ENCODE measurements at regions not wholly inside any gene's neighbourhood (a gene's known extent, or its start where the extent isn't known, plus 50 kb on each side); places are given as distances from the start of the nearest gene placed in this dataset.
"Not testable (repeated sequence)": the region's sequence is repeated elsewhere in the genome, so short reads cannot be mapped to it uniquely, and the experiment has no call there.

DNA sequence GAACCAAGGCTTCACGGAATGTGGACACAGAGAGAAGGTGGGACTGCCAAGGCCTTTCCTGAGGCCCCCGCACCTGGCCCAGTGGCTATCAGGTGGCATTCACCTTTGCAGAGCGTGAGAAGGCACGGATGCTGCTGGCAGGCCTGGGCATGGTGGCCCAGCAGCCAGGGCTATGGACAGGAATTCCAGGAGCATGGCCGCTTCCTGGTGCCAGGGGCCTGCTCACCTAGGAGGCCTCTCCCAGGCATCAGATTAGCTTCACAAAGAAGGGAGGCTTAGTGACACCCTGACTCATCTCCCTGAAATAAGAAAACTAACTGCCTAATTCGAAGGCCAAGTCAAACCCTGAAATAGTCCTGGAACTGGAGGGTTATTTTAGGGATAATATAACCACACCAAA is 155.8 kb downstream of the TEX29 start:
- no peak for DNase-seq

DNA sequence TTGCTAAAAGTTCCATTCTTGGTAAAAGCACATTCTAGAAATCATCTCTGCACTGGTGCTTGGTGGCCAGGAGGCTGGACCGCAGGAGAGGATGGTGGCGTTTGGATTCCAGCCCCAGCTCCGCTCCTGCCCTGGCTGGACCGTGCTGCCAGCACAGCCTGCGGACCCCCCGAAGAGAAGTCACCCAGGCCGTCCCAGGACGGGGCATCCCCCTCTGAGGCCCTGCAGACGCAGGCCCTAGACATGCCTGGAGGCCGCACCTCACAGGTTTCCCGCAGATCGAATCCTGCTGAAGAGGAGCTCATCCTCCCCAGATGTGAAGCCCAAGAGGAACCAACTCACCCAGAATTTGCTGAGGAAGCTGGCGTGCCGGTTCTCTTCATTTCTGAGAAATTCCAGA is 159.0 kb downstream of the TEX29 start:
- no peak for DNase-seq

DNA sequence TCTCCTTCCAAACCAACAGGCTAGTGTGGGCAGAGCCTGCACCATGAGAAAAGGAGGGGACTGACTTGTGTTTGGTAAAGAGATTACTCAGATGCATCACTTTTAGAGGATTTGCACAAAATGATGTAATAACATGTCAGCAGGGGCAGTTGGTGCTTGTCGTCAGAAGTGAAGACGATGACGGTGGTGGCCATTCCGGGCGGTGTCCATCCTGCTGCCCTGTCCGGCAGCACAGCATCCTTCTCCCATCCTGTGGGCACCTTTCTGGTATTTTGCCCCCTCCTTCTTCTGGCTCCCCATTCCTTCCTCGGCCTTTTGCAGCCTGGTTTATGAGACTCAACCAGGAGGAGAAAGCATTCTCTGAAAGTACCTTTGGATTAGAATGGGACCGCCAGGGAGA is 160.1 kb downstream of the TEX29 start:
- no peak for DNase-seq

DNA sequence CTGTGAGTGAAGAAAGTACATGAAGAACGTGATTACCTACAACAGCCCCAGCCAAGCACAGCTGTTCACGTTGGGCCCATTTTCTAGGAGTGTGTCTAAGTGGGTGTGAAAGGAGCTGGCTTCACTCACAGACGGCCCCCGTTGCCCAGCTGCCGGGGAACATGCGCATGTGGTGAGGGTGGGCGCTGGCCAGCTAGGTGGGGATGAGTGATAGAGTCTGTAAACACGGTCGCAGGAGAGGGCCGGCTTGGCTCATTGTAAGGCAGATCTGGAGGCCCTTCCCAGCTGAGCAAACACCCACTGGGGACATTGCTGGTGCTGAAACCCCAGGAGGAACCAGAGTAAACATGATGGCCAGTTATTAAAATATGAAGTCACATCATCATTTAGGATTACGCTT is 160.5 kb downstream of the TEX29 start:
- DNase-seq = no peak

DNA sequence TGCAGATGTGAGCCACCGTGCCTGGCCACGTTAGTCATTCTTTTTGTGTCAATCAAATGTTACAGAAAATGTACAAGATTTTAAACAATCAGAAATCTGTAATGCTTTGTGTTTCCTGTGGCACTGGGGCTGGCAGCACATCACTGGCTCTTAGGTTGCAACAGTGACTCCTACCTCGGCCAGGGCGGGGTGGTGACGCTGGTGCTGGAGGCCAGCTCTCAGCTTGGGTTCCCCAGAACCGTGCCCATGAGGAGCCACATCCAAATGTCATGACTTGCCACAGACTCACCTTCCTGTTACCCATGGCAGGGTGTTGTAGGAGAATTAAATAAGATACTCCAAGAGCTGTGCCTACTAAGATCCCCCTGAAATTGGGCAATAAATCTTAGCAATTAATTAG is 161.7 kb downstream of the TEX29 start:
- no peak for DNase-seq

DNA sequence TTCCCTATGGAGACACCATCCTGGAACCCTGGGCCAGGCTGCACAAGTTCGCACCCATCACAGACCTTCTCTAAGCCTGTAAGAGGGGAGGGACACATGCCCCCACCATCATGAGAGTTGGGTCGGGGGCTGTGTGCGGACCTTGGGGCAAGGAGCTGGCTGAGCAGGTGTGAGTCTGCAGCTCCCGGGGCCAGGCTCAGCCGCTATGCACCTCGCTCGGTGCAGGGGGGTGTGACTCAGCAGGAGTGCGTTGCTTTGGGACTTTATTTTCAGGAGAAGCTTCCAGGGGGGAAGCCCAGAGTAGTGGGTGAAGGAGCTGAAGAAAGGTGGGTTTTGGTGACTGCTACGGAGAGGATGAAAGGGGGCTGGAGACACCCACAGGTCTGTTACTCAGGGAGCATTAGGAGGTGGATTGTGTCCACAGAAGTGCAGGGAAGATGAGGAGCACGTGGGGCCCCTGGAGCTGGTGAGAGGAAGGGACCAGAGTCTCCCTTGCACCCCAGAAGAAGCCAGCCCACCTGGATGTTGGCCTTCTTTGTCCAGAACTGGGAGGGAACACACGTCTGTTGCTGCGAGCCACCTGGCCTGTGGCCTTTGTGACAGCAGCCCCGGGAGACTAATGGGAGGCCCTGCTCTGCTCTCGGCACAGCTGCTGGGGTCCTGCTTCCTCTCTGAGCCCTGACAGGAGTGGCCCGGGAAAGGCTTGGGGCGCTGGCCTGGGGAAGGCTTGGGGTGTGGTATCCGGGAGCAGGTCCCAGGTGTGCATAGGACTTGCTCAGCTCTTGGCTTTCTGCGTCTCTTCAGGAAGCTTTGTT is 162.6 kb downstream of the TEX29 start:
- DNase-seq = no peak

DNA sequence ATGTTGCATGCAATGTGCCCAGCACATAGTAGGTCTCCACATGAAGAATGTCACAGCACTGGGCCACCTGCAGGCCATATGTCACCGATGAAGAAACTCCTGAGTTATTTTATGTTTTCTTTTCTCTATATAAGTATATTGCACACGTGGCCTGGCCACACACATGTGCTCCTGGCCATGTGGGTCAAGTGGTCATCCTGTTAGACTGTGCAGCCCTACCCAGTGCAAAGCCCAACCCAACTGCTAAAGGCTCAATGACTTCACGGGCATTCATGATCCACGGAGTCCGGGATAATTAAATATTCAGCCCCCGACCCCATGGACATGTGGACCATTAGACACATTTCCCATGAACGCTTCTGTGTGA is 163.2 kb downstream of the TEX29 start:
- no peak for DNase-seq

DNA sequence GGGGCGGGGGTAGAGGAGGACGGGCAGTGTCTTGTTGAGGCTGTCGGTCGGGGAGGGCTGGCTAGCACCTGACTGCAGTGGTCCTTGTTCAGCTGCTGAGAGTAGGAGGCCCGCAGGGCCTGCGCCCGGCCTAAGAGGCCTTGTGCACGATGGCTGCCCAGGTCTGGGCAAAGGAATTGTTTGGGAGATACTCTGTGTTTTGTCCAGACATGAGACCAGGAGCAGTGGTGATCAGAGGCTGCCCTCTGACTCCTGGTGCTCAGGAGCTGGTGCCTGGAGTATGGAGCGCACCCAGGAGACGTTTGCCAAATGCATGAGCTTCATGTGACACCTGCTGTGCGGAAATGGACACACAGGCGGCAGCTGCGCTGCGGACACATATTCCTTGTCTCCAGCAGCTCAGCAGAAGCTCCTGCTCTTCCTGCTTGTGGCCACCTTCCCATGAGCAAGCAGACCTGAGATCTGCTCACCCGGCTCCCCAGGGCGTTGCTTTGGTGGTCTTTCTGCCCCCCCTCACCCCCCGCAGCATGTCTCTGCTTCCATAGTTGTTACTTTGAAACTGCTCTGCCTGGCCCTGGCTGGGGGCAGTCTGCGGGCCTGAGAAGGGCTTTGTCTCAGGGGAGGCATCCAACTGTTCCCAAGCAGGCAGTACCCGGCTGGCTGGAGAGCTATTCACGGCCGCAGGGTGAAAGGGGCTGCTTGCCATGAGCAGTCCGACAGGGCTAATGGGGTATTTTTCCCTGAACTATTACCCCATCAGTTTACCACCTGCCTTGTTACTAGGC is 163.9 kb downstream of the TEX29 start:
- no peak for DNase-seq

DNA sequence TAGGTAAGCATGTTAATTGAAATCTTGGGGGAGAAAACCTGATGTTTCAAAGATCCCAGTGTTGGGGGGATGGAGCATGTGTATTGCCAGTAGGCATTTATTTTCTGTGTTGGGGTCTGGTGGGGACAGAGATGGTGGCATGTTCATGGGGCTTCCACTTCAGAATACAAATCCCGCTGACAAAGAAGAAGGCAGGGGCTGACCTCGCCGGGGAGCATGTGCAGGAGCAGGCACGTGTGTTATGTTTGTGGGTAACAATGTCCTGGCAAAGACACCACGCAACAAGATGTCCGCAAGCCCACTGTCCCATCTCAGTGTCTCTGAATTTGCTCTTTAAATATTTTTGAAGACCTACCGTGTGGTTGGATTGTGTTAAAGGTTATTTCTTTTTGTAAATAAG is 164.5 kb downstream of the TEX29 start:
- DNase-seq = no peak

DNA sequence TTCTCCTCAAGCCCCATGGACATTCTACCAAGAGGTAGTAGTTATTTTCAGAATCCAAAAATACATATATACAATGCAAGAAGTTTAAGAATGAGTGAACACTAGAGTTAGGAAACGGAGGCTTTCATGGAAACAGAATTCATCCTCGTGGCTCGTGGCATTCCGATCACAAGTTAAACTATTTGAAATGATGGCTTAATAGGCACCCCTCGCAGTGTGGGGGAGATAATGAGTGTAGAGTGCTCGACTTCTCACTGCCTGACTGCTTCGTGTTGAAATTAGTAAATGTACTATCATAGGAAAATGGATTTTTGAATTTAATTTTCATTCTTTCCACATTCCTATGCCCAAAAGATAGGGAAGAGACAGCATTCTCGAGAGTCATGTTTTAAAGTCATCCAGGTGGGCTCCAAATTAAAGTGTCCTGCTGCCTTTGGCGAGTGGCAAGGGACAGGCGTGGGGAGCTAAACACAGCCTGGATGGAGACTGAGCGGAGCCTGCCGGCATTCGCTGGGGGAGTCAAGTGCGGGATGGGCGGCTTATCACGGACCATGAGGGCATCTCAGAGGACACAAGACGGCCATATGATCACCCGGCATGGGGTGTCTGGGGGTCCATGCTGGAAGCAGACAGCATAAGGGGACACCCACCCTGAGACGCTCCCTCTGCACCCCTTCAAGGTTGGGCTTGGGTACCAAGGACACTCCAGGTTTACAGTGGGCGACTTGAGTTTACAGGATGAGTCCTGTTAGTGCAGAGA is 165.2 kb downstream of the TEX29 start:
- no peak for DNase-seq

DNA sequence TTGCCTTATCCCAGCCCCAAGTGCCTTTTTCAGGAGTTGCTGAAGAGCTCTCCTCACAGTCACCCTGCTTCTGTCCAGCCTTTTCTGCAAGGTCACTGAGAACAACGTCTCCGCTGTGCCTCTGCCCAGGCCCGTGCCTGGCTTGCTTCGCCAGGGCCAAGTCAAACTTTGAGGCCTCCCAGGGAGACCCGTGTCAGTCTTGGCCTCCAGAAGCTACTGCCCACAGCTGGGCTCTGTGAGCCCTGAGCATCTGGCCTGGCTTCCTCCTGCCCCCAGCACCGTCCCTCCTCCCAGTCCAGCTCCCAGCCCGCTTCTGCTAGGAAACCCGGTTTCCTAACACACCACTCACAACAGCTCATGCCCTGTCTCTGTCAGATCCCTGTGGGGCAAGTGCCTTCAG is 165.9 kb downstream of the TEX29 start:
- no peak for DNase-seq

DNA sequence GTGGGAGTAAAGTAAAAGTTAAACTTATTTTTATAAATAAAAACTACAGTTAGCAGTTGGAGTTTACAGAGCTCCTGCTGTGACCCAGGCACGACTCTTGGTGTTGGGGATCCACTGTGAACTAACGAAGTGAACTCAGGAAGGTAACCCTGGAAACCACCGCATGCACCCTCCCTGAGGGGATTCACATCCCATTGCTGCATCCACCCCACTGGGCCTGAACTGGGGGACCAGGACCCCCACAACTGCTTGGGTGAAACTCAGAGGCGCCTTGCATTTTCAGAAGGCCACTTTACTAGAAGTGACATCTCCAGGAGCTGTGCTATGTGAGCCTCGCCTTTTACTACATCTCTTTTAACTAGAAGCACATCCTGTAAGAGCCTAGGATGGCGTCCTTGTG is 166.4 kb downstream of the TEX29 start:
- no peak for DNase-seq

DNA sequence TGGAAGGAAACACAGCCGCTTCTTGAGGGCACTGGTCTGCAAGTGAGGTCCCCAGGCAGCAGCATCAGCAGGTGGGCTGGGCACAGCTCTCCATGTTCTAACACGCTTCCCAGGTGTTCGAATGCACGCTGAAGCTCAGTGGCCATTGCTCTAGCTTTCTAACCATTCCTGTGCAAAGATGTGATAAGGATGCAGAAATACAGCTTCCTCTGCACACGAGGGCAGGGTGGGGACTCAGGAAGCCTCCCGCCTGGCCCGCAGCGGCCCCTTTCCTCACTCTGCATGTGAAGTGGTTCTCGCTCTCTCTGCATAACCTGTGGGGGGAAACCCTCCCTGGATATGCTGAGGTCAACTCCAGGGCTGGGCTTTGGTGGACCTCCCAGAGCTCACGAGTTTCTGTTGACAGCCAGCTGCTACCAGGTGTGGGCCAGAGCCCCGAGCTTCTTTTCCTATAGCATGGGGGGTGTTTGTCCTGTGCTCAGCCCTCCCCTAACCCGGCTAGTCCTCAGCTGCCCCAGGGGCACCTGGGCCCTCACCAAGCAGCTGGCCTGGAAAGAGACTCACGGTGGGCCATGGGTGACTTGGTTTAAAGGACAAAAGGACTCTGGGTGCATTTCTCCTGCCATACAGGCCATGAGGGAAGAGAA is 168.2 kb downstream of the TEX29 start:
- DNase-seq = no peak

DNA sequence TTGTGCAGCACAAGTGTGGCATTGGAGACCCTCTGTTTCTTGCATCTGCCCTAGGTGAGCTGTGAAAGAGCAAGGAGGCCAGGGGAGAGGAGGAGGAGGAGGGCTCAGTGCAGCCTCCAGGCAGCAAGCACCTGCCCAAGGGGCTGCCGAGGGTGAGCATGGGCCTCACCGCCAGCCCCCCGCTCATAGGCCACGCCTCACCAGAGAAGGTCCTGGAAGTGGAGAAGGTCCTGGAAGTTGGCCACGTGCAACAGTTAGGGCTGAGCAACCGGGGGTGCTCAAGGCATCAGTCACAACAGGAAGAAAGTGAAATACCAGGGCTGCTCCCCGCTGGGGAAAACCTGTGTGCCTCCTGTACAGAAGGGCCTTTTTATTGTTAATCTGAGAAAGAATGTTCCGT is 168.9 kb downstream of the TEX29 start:
- no peak for DNase-seq

DNA sequence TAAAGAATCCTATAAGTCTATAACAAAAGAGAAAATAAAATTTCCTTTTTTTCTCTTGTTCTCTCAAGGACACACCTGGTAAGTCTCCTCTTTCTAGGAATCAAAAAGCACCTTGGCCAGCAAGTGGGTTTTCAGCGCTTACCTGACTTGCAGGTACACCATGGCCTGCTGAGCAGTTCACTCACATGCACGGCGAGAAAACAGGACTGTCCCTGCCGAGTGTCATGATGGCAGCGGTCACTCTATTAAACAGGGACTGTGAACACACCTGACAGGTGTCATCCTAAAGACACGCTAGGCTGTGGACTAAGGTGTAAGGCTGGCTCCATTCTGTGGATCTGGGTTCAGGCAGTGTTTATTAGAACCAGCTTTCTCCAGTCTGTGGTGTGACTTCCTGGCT is 170.2 kb downstream of the TEX29 start:
- no peak for DNase-seq

DNA sequence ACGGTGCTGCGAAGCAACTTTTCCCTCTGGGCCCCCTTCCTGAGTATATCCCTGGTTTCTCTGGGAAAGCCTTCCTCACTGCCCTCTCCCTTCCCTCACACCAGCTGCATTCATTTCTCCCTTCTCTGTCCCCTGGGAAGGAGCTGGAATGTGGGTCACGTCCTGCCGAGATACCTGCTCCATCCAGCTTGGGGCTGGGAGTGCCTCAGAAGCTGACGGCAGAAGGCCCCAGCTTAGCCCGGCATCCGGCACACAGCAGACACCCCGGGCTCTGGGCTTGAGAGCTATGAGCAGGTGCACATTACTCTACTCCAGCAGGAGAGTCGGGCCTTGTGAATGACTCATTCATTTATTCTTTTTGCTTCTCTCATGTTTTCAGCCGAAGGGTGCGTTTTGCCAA is 170.6 kb downstream of the TEX29 start:
- no peak for DNase-seq

DNA sequence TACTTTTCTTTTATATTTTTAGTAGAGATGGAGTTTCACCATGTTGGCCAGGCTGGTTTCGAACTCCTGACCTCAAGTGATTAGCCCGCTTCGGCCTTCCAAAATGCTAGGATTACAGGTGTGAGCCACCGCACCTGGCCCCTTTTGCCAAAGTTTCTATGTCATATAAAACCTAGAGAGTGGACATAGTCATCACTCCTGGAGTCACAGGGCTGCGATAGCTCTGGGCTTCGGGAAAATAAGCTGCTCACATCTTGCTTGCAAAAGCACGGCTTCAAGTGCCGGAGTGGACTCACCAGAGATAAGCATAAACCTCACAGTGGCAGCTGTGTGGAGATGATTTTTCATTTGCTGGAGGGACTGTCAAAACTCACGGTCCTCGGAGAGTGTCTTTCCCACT is 171.2 kb downstream of the TEX29 start:
- DNase-seq = no peak

DNA sequence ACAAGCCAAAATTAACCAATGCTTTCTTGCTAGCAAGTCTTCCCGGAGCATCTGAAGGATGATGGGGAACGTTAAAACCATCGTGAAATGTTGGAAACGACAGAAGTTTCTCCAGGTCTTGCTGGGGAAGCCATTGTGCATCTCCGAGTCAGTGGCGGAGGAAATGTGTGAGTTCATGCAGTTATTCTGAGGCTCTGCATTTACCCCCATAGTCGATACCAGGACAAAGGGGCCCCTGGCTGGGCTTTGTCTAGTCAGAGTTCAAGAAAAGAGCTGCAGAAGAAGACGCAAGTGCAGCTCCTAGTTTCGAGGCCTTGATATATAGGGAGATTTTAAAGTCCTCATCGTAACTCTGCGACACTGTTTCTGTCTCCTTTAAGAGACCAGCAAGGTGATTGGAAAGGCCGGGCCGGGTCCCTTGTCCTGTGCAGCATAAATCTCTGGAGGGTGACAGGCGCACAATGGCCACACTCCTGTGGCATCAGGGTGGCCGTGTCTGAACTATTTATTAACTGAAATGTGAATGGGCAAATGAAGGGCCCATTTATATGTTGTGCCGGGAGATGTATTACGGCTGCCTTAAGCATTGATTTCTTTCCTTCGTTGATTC is 172.0 kb downstream of the TEX29 start:
- DNase-seq = no peak

DNA sequence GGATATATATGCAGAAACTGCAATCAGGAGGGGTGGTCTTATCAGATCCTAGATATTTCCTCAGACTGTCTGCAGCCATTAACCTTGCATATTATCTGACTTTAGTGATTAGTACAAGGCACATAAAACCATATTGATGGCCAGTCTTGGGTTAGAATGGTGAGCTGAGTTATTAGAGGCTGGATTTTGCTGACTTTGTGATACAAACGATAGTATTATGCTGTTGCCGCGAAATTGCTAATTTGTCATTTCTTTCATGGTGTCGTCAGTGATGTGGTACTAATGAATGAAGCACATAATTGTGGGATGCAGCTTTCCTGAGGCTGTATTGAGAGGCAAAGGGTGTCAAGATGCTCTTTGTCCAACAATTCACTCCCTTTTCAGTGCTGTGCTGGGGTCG is 172.5 kb downstream of the TEX29 start:
- no peak for DNase-seq

DNA sequence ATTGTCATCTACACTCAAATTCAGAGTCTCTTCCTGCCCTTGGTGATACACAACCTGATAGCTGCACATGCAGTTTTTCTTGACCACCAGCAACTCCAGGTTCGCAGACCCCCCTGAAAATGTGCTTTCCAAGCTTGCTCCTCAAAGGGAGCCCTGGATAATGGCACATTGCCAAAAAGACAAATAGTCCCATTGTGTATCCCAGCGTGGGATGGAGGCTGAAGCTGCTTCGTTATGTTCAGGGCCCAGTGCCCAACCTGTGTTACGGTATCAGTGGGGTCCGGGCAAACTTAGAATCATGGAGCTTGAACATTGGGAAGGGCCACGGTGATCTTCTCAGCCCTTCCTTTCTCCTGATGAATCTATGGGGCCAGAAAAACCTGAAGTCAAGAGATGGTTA is 173.0 kb downstream of the TEX29 start:
- no peak for DNase-seq

DNA sequence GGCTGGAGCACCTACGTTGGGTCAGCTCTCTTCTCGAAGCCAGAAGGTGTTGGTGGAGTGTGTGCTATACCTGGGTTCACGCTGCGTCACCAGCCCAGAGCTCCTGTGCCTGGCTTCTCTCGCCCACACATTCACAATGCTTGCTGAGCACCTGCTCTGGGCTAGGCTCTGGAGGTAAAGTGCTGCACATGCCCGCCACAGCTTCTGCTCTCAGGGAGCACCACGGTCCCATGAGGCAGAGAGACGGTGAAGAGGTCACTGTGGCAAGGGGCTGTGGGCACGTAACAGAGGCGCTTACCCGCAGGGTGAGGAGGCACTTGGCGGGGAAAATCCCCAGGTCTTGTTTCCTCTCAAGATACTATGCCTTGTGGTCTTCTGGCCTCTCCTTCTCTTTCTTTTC is 174.2 kb downstream of the TEX29 start:
- DNase-seq = no peak

DNA sequence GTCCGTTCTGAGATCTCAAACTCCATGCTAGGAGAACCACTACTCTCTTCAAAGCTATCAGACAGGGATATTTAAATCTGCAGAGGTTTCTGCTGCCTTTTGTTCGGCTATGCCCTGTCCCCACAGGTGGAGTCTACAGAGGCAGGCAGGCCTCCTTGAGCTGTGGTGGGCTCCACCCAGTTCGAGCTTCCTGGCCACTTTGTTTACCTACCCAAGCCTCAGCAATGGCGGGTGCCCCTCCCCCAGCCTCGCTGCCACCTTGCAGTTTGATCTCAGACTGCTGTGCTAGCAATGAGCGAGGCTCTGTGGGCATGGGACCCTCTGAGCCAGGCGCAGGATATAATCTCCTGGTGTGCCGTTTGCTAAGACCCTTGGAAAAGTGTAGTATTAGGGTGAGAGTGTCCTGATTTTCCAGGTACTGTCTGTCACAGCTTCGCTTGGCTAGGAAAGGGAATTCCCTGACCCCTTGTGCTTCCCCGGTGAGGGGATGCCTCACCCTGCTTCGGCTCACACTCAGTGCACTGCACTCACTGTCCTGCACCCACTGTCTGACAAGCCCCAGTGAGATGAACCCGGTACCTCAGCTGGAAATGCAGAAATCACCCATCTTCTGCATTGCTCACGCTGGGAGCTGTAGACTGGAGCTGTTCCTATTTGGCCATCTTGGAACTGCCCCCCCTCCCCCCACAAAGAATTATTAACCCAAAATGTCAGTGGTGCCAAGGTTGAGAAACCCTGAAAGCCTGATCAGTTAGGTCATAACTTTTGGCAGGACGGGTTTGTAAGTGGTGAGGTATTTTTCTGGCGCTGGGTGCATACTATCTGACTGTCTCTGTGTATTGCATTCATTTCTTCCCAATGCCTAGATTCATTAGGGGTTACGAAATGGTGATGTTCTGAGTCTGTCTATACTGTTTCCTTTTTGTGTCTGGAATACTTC is 181.4 kb downstream of the TEX29 start:
- not testable (repeated sequence) for DNase-seq

Data from activated CD4-positive, alpha-beta T cell treated with anti-CD3 and anti-CD28 coated beads, Interleukin-2, amount 50 U/mL, for 4 hours (primary cell).